Upper lobe of left lung (tissue), 6 donors: ENCODE measurements at regions not wholly inside any gene's neighbourhood (a gene's known extent, or its start where the extent isn't known, plus 50 kb on each side); places are given as distances from the start of the nearest gene placed in this dataset.

ENCODE experiments used
- ATAC-seq, 2 donors: fragments of 200-7000 bp; cut with Tn5 transposase; one replicate each; pipeline ENCODE4 v1.9.1; 2022; ENCODE audit warnings: mild to moderate bottlenecking in 2 of 2, moderate library complexity in 2 of 2; ENCODE audit not compliant: low FRiP score in 2 of 2
- DNase-seq, 2 donors: peaks; one replicate each; pipeline ENCODE4 v3.0.0-alpha.2; 2019 to 2020
- H3K27ac ChIP-seq, 4 donors: fragments of 200-600 bp; sonication (generic); one replicate each; pipeline ENCODE4 v1.5.1; 2016 to 2019
- H3K27me3 ChIP-seq, 4 donors: fragments of 200-600 bp; sonication (generic); one replicate each; pipeline ENCODE4 v1.5.1; 2017 to 2019
- H3K36me3 ChIP-seq, 4 donors: fragments of 200-600 bp; sonication (generic); one replicate each; pipeline ENCODE4 v1.5.1; 2016 to 2019
- H3K4me1 ChIP-seq, 4 donors: fragments of 200-600 bp; sonication (generic); one replicate each; pipeline ENCODE4 v1.5.1; 2018 to 2019
- H3K4me3 ChIP-seq, 4 donors: fragments of 200-600 bp; sonication (generic); one replicate each; pipeline ENCODE4 v1.5.1; 2017 to 2019; ENCODE audit warnings: mild to moderate bottlenecking in 2 of 4, moderate library complexity in 1 of 4
- H3K9me3 ChIP-seq, 4 donors: fragments of 200-600 bp; sonication (generic); one replicate each; pipeline ENCODE4 v1.5.1; 2018 to 2019
- CTCF ChIP-seq, 6 experiments: fragments of 450-650 bp in 4 of 6; fragments of 200-600 bp in 2 of 6; sonication (generic) in 2 of 6; IDR thresholded peaks; one replicate each; pipeline ENCODE4 v1.5.1; 2016 to 2019; ENCODE audit warnings: antibody characterized with exemption in 6 of 6
- EP300 ChIP-seq, 4 donors: sonication (generic); formaldehyde crosslinking; IDR thresholded peaks; one replicate each; pipeline ENCODE4 v1.5.1; 2017; ENCODE audit warnings: antibody characterized with exemption in 4 of 4, control low read depth in 2 of 4
- POLR2A ChIP-seq, 4 donors: fragments of 450-650 bp; IDR thresholded peaks; one replicate each; pipeline ENCODE4 v1.5.1; 2016 to 2017; ENCODE audit warnings: antibody characterized with exemption in 4 of 4, mild to moderate bottlenecking in 2 of 4
- POLR2AphosphoS5 ChIP-seq, 2 donors: sonication (generic); formaldehyde crosslinking; IDR thresholded peaks; one replicate each; pipeline ENCODE4 v1.5.1; 2017; ENCODE audit warnings: antibody characterized with exemption in 2 of 2
- WGBS, 2 donors: methylation state at CpG; one replicate each; pipeline ENCODE4 v1.1.5; 2017 to 2018; 5-methylcytosine and 5-hydroxymethylcytosine counted together
- donor health status: DM: no; HTN: no; CAD: no; lungs with moderate emphysema.
- donor health status: DM: no; HTN: yes; CAD: no; lungs with severe emphysema.

- TF ChIP-seq POLR2AphosphoS5 (IDR thresholded peaks at IDR 0.05) (no peak), EP300 (IDR thresholded peaks at IDR 0.05) (no peak), POLR2A (IDR thresholded peaks at IDR 0.05) (no peak)
- Histone ChIP-seq H3K27me3 (no peaks in the 10 kb centered on the region), H3K4me3 (no peak overlapping the region), H3K4me1 (no peaks in the 10 kb centered on the region), H3K27ac (no peak overlapping the region), H3K9me3 (no peaks in the 10 kb centered on the region), H3K36me3 (no peaks in the 10 kb centered on the region)
- DNase-seq (no peak), ATAC-seq (no peak)
- 86 to 94% methylated on average over 2 of the region's 2 CpGs for WGBS, 2 donors
Observed at GRCh38 chr2:59391896-59392295, 1150.8 kb upstream of the FANCL start.

- 96% methylated on average over 2 of the region's 2 CpGs for WGBS, 2 donors
- TF ChIP-seq POLR2A (IDR thresholded peaks at IDR 0.05) (no peak), POLR2AphosphoS5 (IDR thresholded peaks at IDR 0.05) (no peak)
- no peak for DNase-seq
- Histone ChIP-seq H3K27me3 (no peaks in the 10 kb centered on the region), H3K9me3 (no peaks in the 10 kb centered on the region), H3K4me3 (no peak overlapping the region), H3K4me1 (no peaks in the 10 kb centered on the region), H3K36me3 (no peaks in the 10 kb centered on the region), H3K27ac (no peak overlapping the region)
- ATAC-seq = no peak
Observed at GRCh38 chr2:59390581-59390980, 1149.5 kb upstream of the FANCL start.

- Histone ChIP-seq H3K27me3 (no peaks in the 10 kb centered on the region), H3K36me3 (no peaks in the 10 kb centered on the region), H3K9me3 (no peaks in the 10 kb centered on the region), H3K4me1 (no peaks in the 10 kb centered on the region), H3K4me3 (no peak overlapping the region), H3K27ac (no peak overlapping the region)
- TF ChIP-seq EP300 (IDR thresholded peaks at IDR 0.05) (no peak), POLR2A (IDR thresholded peaks at IDR 0.05) (no peak), CTCF (IDR thresholded peaks at IDR 0.05) (no peak), POLR2AphosphoS5 (IDR thresholded peaks at IDR 0.05) (no peak)
- DNase-seq (no peak), ATAC-seq (no peak)
- 41 to 43% methylated on average over 1 of the region's 1 CpG for WGBS, 2 donors
Observed at GRCh38 chr2:59389240-59389639, 1148.1 kb upstream of the FANCL start.

GRCh38 chr2:59385971-59386370 is 1144.8 kb upstream of the FANCL start:
- Histone ChIP-seq H3K9me3 (no peaks in the 10 kb centered on the region), H3K4me3 (no peak overlapping the region), H3K27ac (no peak overlapping the region), H3K27me3 (no peaks in the 10 kb centered on the region), H3K4me1 (no peaks in the 10 kb centered on the region), H3K36me3 (no peaks in the 10 kb centered on the region)
- no peak for ATAC-seq
- DNase-seq = peak in 1 of 2 donors; percentile 53
- WGBS, 2 donors = 91 to 93% methylated on average over 10 of the region's 10 CpGs
- no peak for TF ChIP-seq EP300 (IDR thresholded peaks at IDR 0.05)
- TF ChIP-seq POLR2A (IDR thresholded peaks at IDR 0.05) = no peak
- no peak for TF ChIP-seq CTCF (IDR thresholded peaks at IDR 0.05)
- no peak for TF ChIP-seq POLR2AphosphoS5 (IDR thresholded peaks at IDR 0.05)

- no peaks in the 10 kb centered on the region for H3K27me3 ChIP-seq
- no peaks in the 10 kb centered on the region for H3K4me1 ChIP-seq
- no peak for DNase-seq
- TF ChIP-seq POLR2AphosphoS5 (IDR thresholded peaks at IDR 0.05) (no peak), EP300 (IDR thresholded peaks at IDR 0.05) (no peak)
- H3K27ac ChIP-seq = no peak overlapping the region
- no peak overlapping the region for H3K4me3 ChIP-seq
- no peak for ATAC-seq
- no peaks in the 10 kb centered on the region for H3K36me3 ChIP-seq
- H3K9me3 ChIP-seq = no peaks in the 10 kb centered on the region
- 37 to 46% methylated on average over 1 of the region's 1 CpG for WGBS, 2 donors
Observed at GRCh38 chr2:59383473-59383872, 1142.3 kb upstream of the FANCL start.

GRCh38 chr2:59378127-59378526 is 1137.0 kb upstream of the FANCL start:
- H3K27me3 ChIP-seq = no peaks in the 10 kb centered on the region
- H3K36me3 ChIP-seq = no peaks in the 10 kb centered on the region
- no peak for TF ChIP-seq POLR2A (IDR thresholded peaks at IDR 0.05)
- no peak for TF ChIP-seq CTCF (IDR thresholded peaks at IDR 0.05)
- TF ChIP-seq EP300 (IDR thresholded peaks at IDR 0.05) = no peak
- no peak for TF ChIP-seq POLR2AphosphoS5 (IDR thresholded peaks at IDR 0.05)
- H3K9me3 ChIP-seq = no peaks in the 10 kb centered on the region
- no peak overlapping the region for H3K4me3 ChIP-seq
- no peak overlapping the region for H3K27ac ChIP-seq
- ATAC-seq (peak; percentile 19 to 49), DNase-seq (no peak)
- 86% methylated on average over 1 of the region's 1 CpG; no CpG with 5 or more reads in 1 of the 2 donors for WGBS, 2 donors
- H3K4me1 ChIP-seq = no peaks in the 10 kb centered on the region
